ENCODE measurements at regions not wholly inside any gene's neighbourhood (a gene's known extent, or its start where the extent isn't known, plus 50 kb on each side); places are given as distances from the start of the nearest gene placed in this dataset.
"Not testable (repeated sequence)": the region's sequence is repeated elsewhere in the genome, so short reads cannot be mapped to it uniquely, and the experiment has no call there.

GRCh38 chr5:168125445-168126199 is 165.8 kb upstream of the WWC1 start:
- DNase-seq (ENCODE audit: low read depth in 1 of 2, low spot score in 1 of 2), result no peak

GRCh38 chr5:168126606-168127005 is 164.8 kb upstream of the WWC1 start:
- no peak for DNase-seq (ENCODE audit: low read depth in 1 of 2, low spot score in 1 of 2)

- no peak for DNase-seq (ENCODE audit: low read depth in 1 of 2, low spot score in 1 of 2)
These were observed 163.3 kb upstream of the WWC1 start for GRCh38 chr5:168128111-168128510.

GRCh38 chr5:168128557-168128956 is 162.9 kb upstream of the WWC1 start:
- no peak for DNase-seq (ENCODE audit: low read depth in 1 of 2, low spot score in 1 of 2)

- no peak for DNase-seq (ENCODE audit: low read depth in 1 of 2, low spot score in 1 of 2)
These were observed 159.9 kb upstream of the WWC1 start for GRCh38 chr5:168131519-168131918.

- DNase-seq (ENCODE audit: low read depth in 1 of 2, low spot score in 1 of 2), result no peak
These were observed 159.2 kb upstream of the WWC1 start for GRCh38 chr5:168132241-168132641.

- no peak for DNase-seq (ENCODE audit: low read depth in 1 of 2, low spot score in 1 of 2)
These were observed 155.5 kb upstream of the WWC1 start for GRCh38 chr5:168135897-168136296.

GRCh38 chr5:168136340-168136739 is 155.1 kb upstream of the WWC1 start:
- no peak for DNase-seq (ENCODE audit: low read depth in 1 of 2, low spot score in 1 of 2)

GRCh38 chr5:168137265-168137664 is 154.2 kb upstream of the WWC1 start:
- no peak for DNase-seq (ENCODE audit: low read depth in 1 of 2, low spot score in 1 of 2)

GRCh38 chr5:168140241-168140640 is 151.2 kb upstream of the WWC1 start:
- DNase-seq (ENCODE audit: low read depth in 1 of 2, low spot score in 1 of 2), result no peak

- DNase-seq (ENCODE audit: low read depth in 1 of 2, low spot score in 1 of 2), result no peak
These were observed 149.0 kb upstream of the WWC1 start for GRCh38 chr5:168142402-168142801.

GRCh38 chr5:168143521-168143920 is 147.9 kb upstream of the WWC1 start:
- DNase-seq (ENCODE audit: low read depth in 1 of 2, low spot score in 1 of 2), result not testable (repeated sequence)

- no peak for DNase-seq (ENCODE audit: low read depth in 1 of 2, low spot score in 1 of 2)
These were observed 144.3 kb upstream of the WWC1 start for GRCh38 chr5:168147106-168147505.

- DNase-seq (ENCODE audit: low read depth in 1 of 2, low spot score in 1 of 2), result no peak
These were observed 143.7 kb upstream of the WWC1 start for GRCh38 chr5:168147568-168148360.

GRCh38 chr5:168151041-168151440 is 140.4 kb upstream of the WWC1 start:
- DNase-seq (ENCODE audit: low read depth in 1 of 2, low spot score in 1 of 2), result no peak

GRCh38 chr5:168152660-168153059 is 138.8 kb upstream of the WWC1 start:
- DNase-seq (ENCODE audit: low read depth in 1 of 2, low spot score in 1 of 2), result no peak

GRCh38 chr5:168153263-168153875 is 138.1 kb upstream of the WWC1 start:
- no peak for DNase-seq (ENCODE audit: low read depth in 1 of 2, low spot score in 1 of 2)

GRCh38 chr5:168153876-168154270 is 137.6 kb upstream of the WWC1 start:
- DNase-seq (ENCODE audit: low read depth in 1 of 2, low spot score in 1 of 2), result no peak

- no peak for DNase-seq (ENCODE audit: low read depth in 1 of 2, low spot score in 1 of 2)
These were observed 135.9 kb upstream of the WWC1 start for GRCh38 chr5:168155585-168155984.

- no peak for DNase-seq (ENCODE audit: low read depth in 1 of 2, low spot score in 1 of 2)
These were observed 135.3 kb upstream of the WWC1 start for GRCh38 chr5:168156170-168156569.

GRCh38 chr5:168157141-168157540 is 134.3 kb upstream of the WWC1 start:
- no peak for DNase-seq (ENCODE audit: low read depth in 1 of 2, low spot score in 1 of 2)

GRCh38 chr5:168159425-168159824 is 132.0 kb upstream of the WWC1 start:
- no peak for DNase-seq (ENCODE audit: low read depth in 1 of 2, low spot score in 1 of 2)
